ENCODE measurements at regions not wholly inside any gene's neighbourhood (a gene's known extent, or its start where the extent isn't known, plus 50 kb on each side); places are given as distances from the start of the nearest gene placed in this dataset.

GRCh38 chr6:144343701-144344428 lies 58.7 kb downstream of the UTRN start (continued):
- no peak for TF ChIP-seq ZNF543 (CRISPR knock-in tag; IDR thresholded peaks at IDR 0.05)
- TF ChIP-seq KLF16 (CRISPR knock-in tag; IDR thresholded peaks at IDR 0.05) = peak in 1 of 2 experiments; percentile 77; a peak in 1 of 4 replicates
- no peak for TF ChIP-seq ARHGAP35 (CRISPR knock-in tag; IDR thresholded peaks at IDR 0.05; ENCODE audit: borderline replicate concordance)
- TF ChIP-seq YEATS2 (CRISPR knock-in tag; IDR thresholded peaks at IDR 0.05; ENCODE audit: borderline replicate concordance) = peak; percentile 46; the same call in 1 of the 2 replicates
- peak; percentile 99 for TF ChIP-seq ETV5 (CRISPR knock-in tag; IDR thresholded peaks at IDR 0.05; ENCODE audit: borderline replicate concordance)
- TF ChIP-seq ZNF841 (CRISPR knock-in tag; IDR thresholded peaks at IDR 0.05; ENCODE audit: borderline replicate concordance) = no peak
- TF ChIP-seq ZSCAN31 (CRISPR knock-in tag; IDR thresholded peaks at IDR 0.05; ENCODE audit: low read depth) = no peak
- TF ChIP-seq ZBTB8A (CRISPR knock-in tag; IDR thresholded peaks at IDR 0.05; ENCODE audit: borderline replicate concordance, low read depth) = no peak
- no peak for TF ChIP-seq TRIM24 (CRISPR knock-in tag; IDR thresholded peaks at IDR 0.05)
- TF ChIP-seq MAX (IDR thresholded peaks at IDR 0.05) = peak; percentile 52
- no peak for TF ChIP-seq LRRFIP1 (CRISPR knock-in tag; conservative IDR thresholded peaks at IDR 0.05)
- peak; percentile 93 for TF ChIP-seq HMG20A (CRISPR knock-in tag; IDR thresholded peaks at IDR 0.05; ENCODE audit: borderline replicate concordance)
- peak; percentile 72 for TF ChIP-seq MED8 (CRISPR knock-in tag; IDR thresholded peaks at IDR 0.05; ENCODE audit: insufficient replicate concordance)
- no peak; the same call in 1 of the 2 replicates for TF ChIP-seq KDM2A (CRISPR knock-in tag; IDR thresholded peaks at IDR 0.05; ENCODE audit: borderline replicate concordance, low read depth)
- TF ChIP-seq DPF2 (CRISPR knock-in tag; IDR thresholded peaks at IDR 0.05; ENCODE audit: borderline replicate concordance, low read depth) = peak; percentile 88
- 0 out of 2 replicates have a peak, but pooled peaks have one; percentile 55 for TF ChIP-seq ZFP82 (CRISPR knock-in tag; IDR thresholded peaks at IDR 0.05; ENCODE audit: borderline replicate concordance)
- TF ChIP-seq ZBTB38 (CRISPR knock-in tag; IDR thresholded peaks at IDR 0.05) = peak; percentile 83
- TF ChIP-seq ZNF800 (CRISPR knock-in tag; IDR thresholded peaks at IDR 0.05) = peak; percentile 56; the same call in 1 of the 2 replicates
- TF ChIP-seq CEBPZ (IDR thresholded peaks at IDR 0.05; ENCODE audit: low read length) = no peak
- TF ChIP-seq NR2F2 (IDR thresholded peaks at IDR 0.05; ENCODE audit: borderline replicate concordance, low read depth) = peak; percentile 79; the same call in 1 of the 2 replicates

Data from HepG2 (cell line).